Vagina (tissue), 2 donors: ENCODE measurements at regions not wholly inside any gene's neighbourhood (a gene's known extent, or its start where the extent isn't known, plus 50 kb on each side); places are given as distances from the start of the nearest gene placed in this dataset.

Experiments used
- POLR2A ChIP-seq, 2 donors: fragments of 450-650 bp; IDR thresholded peaks; one replicate each; pipeline ENCODE4 v1.6.1; 2017; ENCODE audit warnings: antibody characterized with exemption in 2 of 2, mild to moderate bottlenecking in 2 of 2, moderate library complexity in 2 of 2
- POLR2AphosphoS5 ChIP-seq, 2 donors: sonication (generic); formaldehyde crosslinking; IDR thresholded peaks; one replicate each; pipeline ENCODE4 v1.9.0; 2017; ENCODE audit warnings: antibody characterized with exemption in 2 of 2, mild to moderate bottlenecking in 2 of 2, low read depth in 1 of 2; ENCODE audit not compliant: insufficient read depth in 1 of 2
- TF ChIP-seq, protein P1 (sequence below), 3 experiments: fragments of 450-650 bp in 2 of 3; fragments of 200-600 bp in 1 of 3; sonication (generic) in 1 of 3; IDR thresholded peaks; one replicate each; pipeline ENCODE4 v1.5.1; 2017 to 2019; ENCODE audit warnings: antibody characterized with exemption in 3 of 3, mild to moderate bottlenecking in 2 of 3, moderate library complexity in 2 of 3

DNA sequence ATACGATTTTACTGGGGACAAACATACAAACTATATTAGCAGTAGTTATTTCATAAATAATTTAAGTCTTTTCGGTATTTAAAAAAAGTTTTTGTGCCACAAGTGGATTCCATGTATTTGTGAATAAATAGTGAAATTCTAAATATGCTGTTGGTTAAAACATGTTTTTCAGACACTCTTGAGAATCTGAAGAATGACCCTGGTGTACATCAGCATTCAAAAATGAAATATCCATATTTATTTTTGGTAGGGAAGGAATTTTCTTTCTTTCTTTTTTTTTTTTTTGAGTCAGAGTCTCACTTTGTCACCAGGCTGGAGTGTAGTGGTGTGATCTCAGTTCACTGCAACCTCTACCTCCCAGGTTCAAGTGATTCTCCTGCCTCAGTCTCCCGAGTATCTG is 136.1 kb upstream of the CDK6 start:
- TF ChIP-seq, protein P1, sequence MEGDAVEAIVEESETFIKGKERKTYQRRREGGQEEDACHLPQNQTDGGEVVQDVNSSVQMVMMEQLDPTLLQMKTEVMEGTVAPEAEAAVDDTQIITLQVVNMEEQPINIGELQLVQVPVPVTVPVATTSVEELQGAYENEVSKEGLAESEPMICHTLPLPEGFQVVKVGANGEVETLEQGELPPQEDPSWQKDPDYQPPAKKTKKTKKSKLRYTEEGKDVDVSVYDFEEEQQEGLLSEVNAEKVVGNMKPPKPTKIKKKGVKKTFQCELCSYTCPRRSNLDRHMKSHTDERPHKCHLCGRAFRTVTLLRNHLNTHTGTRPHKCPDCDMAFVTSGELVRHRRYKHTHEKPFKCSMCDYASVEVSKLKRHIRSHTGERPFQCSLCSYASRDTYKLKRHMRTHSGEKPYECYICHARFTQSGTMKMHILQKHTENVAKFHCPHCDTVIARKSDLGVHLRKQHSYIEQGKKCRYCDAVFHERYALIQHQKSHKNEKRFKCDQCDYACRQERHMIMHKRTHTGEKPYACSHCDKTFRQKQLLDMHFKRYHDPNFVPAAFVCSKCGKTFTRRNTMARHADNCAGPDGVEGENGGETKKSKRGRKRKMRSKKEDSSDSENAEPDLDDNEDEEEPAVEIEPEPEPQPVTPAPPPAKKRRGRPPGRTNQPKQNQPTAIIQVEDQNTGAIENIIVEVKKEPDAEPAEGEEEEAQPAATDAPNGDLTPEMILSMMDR (IDR thresholded peaks at IDR 0.05), result no peak
- TF ChIP-seq POLR2A (IDR thresholded peaks at IDR 0.05) (no peak), POLR2AphosphoS5 (IDR thresholded peaks at IDR 0.05; ENCODE audit: insufficient read depth in 1 of 2, low read depth in 1 of 2) (no peak)
